Activated naive CD4-positive, alpha-beta T cell treated with anti-CD3 and anti-CD28 coated beads, Interleukin-2, amount 50 U/mL, for 24 hours (primary cell): ENCODE measurements at regions not wholly inside any gene's neighbourhood (a gene's known extent, or its start where the extent isn't known, plus 50 kb on each side); places are given as distances from the start of the nearest gene placed in this dataset.
"Not testable (repeated sequence)": the region's sequence is repeated elsewhere in the genome, so short reads cannot be mapped to it uniquely, and the experiment has no call there.

Experiments used
- H3K27ac Mint-ChIP-seq: one replicate; pipeline ENCODE4 v1.8.0; 2021; ENCODE audit warnings: mild to moderate bottlenecking, mixed read lengths
- H3K27me3 Mint-ChIP-seq: one replicate; pipeline ENCODE4 v1.8.0; 2021; ENCODE audit warnings: mixed read lengths
- H3K36me3 Mint-ChIP-seq: one replicate; pipeline ENCODE4 v1.8.0; 2021; ENCODE audit warnings: mixed read lengths
- H3K4me1 Mint-ChIP-seq: one replicate; pipeline ENCODE4 v1.8.0; 2021; ENCODE audit warnings: mixed read lengths
- H3K4me3 Mint-ChIP-seq: one replicate; pipeline ENCODE4 v1.8.0; 2021; ENCODE audit warnings: mild to moderate bottlenecking, mixed read lengths
- H3K9me3 Mint-ChIP-seq: one replicate; pipeline ENCODE4 v1.8.0; 2021; ENCODE audit warnings: mixed read lengths

GRCh38 chr2:194661431-194661830 lies 995.6 kb upstream of the SLC39A10 start:
- H3K27me3 Mint-ChIP-seq: no peaks in the 10 kb centered on the region
- H3K9me3 Mint-ChIP-seq: no peaks in the 10 kb centered on the region
- H3K27ac Mint-ChIP-seq: no peak overlapping the region
- H3K4me3 Mint-ChIP-seq: no peak overlapping the region
- no peaks in the 10 kb centered on the region for H3K36me3 Mint-ChIP-seq
- H3K4me1 Mint-ChIP-seq: no peaks in the 10 kb centered on the region

- H3K27me3 Mint-ChIP-seq, H3K9me3 Mint-ChIP-seq, H3K4me3 Mint-ChIP-seq, H3K27ac Mint-ChIP-seq, H3K36me3 Mint-ChIP-seq, H3K4me1 Mint-ChIP-seq: not testable (repeated sequence)
Measured at GRCh38 chr2:194639057-194639456, 1018.0 kb upstream of the SLC39A10 start.

DNA sequence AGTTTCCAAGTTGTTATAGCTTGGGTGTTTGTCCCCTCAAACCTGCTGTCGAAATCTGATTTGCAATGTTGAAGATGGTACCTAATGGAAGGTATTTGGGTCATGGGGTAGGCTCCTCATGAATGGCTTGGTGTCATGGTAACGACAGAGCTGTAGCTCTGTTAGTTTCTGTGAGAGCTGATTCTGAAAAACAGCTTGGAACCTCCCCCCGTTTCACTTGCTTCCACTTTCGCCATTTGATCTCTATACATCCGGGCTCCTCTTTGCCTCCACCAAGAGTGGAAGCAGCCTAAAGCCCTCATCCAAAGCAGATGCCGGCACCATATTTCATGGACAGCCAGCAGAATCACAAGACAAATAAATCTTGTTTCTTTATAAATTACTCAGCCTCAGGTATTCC lies 1035.1 kb upstream of the SLC39A10 start:
- H3K27ac Mint-ChIP-seq: no peak overlapping the region
- no peaks in the 10 kb centered on the region for H3K36me3 Mint-ChIP-seq
- H3K4me3 Mint-ChIP-seq: no peak overlapping the region
- no peaks in the 10 kb centered on the region for H3K9me3 Mint-ChIP-seq
- H3K4me1 Mint-ChIP-seq: no peaks in the 10 kb centered on the region
- H3K27me3 Mint-ChIP-seq: peaks cover 1% of the 10 kb centered on the region

GRCh38 chr2:194619366-194619765 lies 1037.7 kb upstream of the SLC39A10 start:
- Mint-ChIP-seq H3K36me3 (no peaks in the 10 kb centered on the region), H3K9me3 (no peaks in the 10 kb centered on the region), H3K27ac (no peak overlapping the region), H3K4me3 (no peak overlapping the region), H3K4me1 (no peaks in the 10 kb centered on the region), H3K27me3 (peaks cover 1% of the 10 kb centered on the region)

- Mint-ChIP-seq H3K27ac (no peak overlapping the region), H3K27me3 (peaks cover 1% of the 10 kb centered on the region), H3K9me3 (no peaks in the 10 kb centered on the region), H3K4me1 (no peaks in the 10 kb centered on the region), H3K4me3 (no peak overlapping the region), H3K36me3 (no peaks in the 10 kb centered on the region)
Measured at GRCh38 chr2:194618432-194618831, 1038.6 kb upstream of the SLC39A10 start.

GRCh38 chr2:194616334-194616733 lies 1040.7 kb upstream of the SLC39A10 start:
- peaks cover 4% of the 10 kb centered on the region for H3K9me3 Mint-ChIP-seq
- no peak overlapping the region for H3K27ac Mint-ChIP-seq
- no peaks in the 10 kb centered on the region for H3K36me3 Mint-ChIP-seq
- no peaks in the 10 kb centered on the region for H3K4me1 Mint-ChIP-seq
- no peaks in the 10 kb centered on the region for H3K27me3 Mint-ChIP-seq
- H3K4me3 Mint-ChIP-seq: no peak overlapping the region

- Mint-ChIP-seq H3K4me1 (no peaks in the 10 kb centered on the region), H3K4me3 (no peak overlapping the region), H3K27me3 (peaks cover under 1% of the 10 kb centered on the region), H3K27ac (no peak overlapping the region), H3K36me3 (no peaks in the 10 kb centered on the region), H3K9me3 (peaks cover 10% of the 10 kb centered on the region)
Measured at GRCh38 chr2:194610297-194610696, 1046.7 kb upstream of the SLC39A10 start.

GRCh38 chr2:194603429-194603828 lies 1053.6 kb upstream of the SLC39A10 start:
- Mint-ChIP-seq H3K9me3 (peaks cover 6% of the 10 kb centered on the region), H3K27me3 (peaks cover 1% of the 10 kb centered on the region), H3K27ac (no peak overlapping the region), H3K4me1 (no peaks in the 10 kb centered on the region), H3K4me3 (no peak overlapping the region), H3K36me3 (no peaks in the 10 kb centered on the region)

DNA sequence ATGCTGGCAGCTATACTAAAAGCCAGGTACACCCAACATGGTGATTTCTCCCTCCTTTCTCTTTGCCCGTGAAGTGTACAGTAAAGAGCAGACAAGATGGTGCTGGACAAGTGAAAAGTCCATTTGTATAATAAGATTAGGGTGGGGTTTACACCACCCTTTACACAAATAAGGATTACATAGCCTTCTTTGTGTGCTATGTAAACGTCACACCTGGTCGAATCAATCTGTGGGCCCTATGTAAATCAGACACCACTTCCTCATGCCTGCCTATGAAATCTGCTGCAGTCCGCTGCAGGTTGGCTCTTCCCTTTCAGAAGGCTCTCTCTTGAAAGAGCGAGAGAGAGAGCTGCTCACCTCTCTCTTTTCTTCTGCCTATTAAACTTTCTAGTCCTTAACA lies 1054.3 kb upstream of the SLC39A10 start:
- H3K9me3 Mint-ChIP-seq: peaks cover 6% of the 10 kb centered on the region
- H3K27me3 Mint-ChIP-seq: peaks cover 1% of the 10 kb centered on the region
- H3K4me3 Mint-ChIP-seq: no peak overlapping the region
- no peak overlapping the region for H3K27ac Mint-ChIP-seq
- no peaks in the 10 kb centered on the region for H3K36me3 Mint-ChIP-seq
- no peaks in the 10 kb centered on the region for H3K4me1 Mint-ChIP-seq

- H3K4me3 Mint-ChIP-seq: no peak overlapping the region
- no peaks in the 10 kb centered on the region for H3K4me1 Mint-ChIP-seq
- no peaks in the 10 kb centered on the region for H3K9me3 Mint-ChIP-seq
- H3K36me3 Mint-ChIP-seq: no peaks in the 10 kb centered on the region
- no peak overlapping the region for H3K27ac Mint-ChIP-seq
- no peaks in the 10 kb centered on the region for H3K27me3 Mint-ChIP-seq
Measured at GRCh38 chr2:194591192-194591591, 1065.8 kb upstream of the SLC39A10 start.

GRCh38 chr2:194587739-194588270 lies 1069.2 kb upstream of the SLC39A10 start:
- no peak overlapping the region for H3K4me3 Mint-ChIP-seq
- no peak overlapping the region for H3K27ac Mint-ChIP-seq
- no peaks in the 10 kb centered on the region for H3K27me3 Mint-ChIP-seq
- no peaks in the 10 kb centered on the region for H3K36me3 Mint-ChIP-seq
- no peaks in the 10 kb centered on the region for H3K4me1 Mint-ChIP-seq
- no peaks in the 10 kb centered on the region for H3K9me3 Mint-ChIP-seq

GRCh38 chr2:194567661-194568017 lies 1089.4 kb upstream of the SLC39A10 start:
- Mint-ChIP-seq H3K36me3 (no peaks in the 10 kb centered on the region), H3K9me3 (no peaks in the 10 kb centered on the region), H3K4me1 (no peaks in the 10 kb centered on the region), H3K27ac (no peak overlapping the region), H3K27me3 (peaks cover 2% of the 10 kb centered on the region), H3K4me3 (no peak overlapping the region)

GRCh38 chr2:194566907-194567660 lies 1089.9 kb upstream of the SLC39A10 start:
- Mint-ChIP-seq H3K27ac (no peak overlapping the region), H3K27me3 (peaks cover 2% of the 10 kb centered on the region), H3K36me3 (no peaks in the 10 kb centered on the region), H3K4me3 (no peak overlapping the region), H3K4me1 (no peaks in the 10 kb centered on the region), H3K9me3 (no peaks in the 10 kb centered on the region)

DNA sequence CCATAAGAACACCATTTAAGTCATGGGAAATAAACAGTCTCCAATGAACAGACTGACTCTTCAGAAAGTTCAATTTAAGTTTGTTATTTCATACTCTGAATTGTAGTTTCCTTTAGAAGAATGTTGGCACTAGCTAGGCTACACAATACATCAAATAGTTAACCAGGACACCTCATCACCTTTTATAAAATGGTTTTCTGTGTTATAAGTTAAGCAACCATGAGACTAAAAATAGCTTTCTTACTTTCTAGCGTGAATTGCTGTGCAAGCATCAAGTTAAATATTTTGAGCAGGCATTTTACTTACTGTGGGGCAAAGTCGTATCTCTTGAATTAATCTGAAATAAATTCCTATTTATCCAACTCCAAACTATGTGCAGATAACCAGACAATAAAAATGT lies 1092.6 kb upstream of the SLC39A10 start:
- Mint-ChIP-seq H3K27me3 (peaks cover 2% of the 10 kb centered on the region), H3K27ac (no peak overlapping the region), H3K4me1 (no peaks in the 10 kb centered on the region), H3K9me3 (no peaks in the 10 kb centered on the region), H3K36me3 (no peaks in the 10 kb centered on the region), H3K4me3 (no peak overlapping the region)

DNA sequence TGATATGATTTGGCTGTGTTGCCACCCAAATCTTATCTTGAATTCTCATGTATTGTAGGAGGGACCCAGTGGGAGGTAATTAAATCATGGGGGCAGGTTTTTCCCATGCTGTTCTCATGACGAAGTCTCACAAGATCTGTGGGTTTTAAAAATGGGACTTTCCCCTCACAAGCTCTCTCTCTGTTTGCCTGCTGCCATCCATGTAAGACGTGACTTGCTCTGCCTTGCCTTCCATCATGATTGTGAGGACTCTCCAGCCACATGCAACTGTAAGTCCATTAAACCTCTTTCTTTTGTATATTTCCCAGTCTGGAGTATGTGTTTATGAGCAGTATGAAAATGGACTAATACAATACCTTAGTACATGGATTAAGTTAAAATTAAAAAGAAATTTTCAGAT lies 1094.7 kb upstream of the SLC39A10 start:
- Mint-ChIP-seq H3K36me3 (no peaks in the 10 kb centered on the region), H3K4me1 (no peaks in the 10 kb centered on the region), H3K27me3 (no peaks in the 10 kb centered on the region), H3K9me3 (no peaks in the 10 kb centered on the region), H3K27ac (no peak overlapping the region), H3K4me3 (no peak overlapping the region)

GRCh38 chr2:194559964-194560363 lies 1097.1 kb upstream of the SLC39A10 start:
- H3K27me3 Mint-ChIP-seq: no peaks in the 10 kb centered on the region
- H3K4me1 Mint-ChIP-seq: no peaks in the 10 kb centered on the region
- no peaks in the 10 kb centered on the region for H3K36me3 Mint-ChIP-seq
- H3K9me3 Mint-ChIP-seq: no peaks in the 10 kb centered on the region
- no peak overlapping the region for H3K4me3 Mint-ChIP-seq
- H3K27ac Mint-ChIP-seq: no peak overlapping the region

DNA sequence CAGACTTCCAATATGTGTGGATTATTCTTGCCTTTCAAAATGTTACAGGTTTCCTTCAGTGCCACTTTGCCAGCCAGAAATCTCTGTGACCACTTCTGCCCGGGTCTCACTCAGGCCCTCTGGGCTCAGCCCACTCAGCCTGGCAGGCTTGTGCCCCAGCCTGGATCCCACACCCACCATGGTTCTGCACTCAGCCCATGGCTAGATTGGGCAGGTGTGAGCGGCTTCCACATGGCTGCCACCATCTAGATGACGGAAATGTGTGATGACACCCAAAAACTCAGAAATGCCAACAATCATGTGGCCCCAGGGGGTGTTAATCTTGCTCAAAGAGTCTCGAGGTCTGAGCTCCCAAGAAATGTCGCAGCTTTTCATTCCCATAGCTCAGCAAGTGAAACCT lies 1097.5 kb upstream of the SLC39A10 start:
- no peak overlapping the region for H3K4me3 Mint-ChIP-seq

More for the DNA sequence above, 1097.5 kb upstream of the SLC39A10 start:
- no peaks in the 10 kb centered on the region for H3K36me3 Mint-ChIP-seq
- no peaks in the 10 kb centered on the region for H3K9me3 Mint-ChIP-seq
- no peaks in the 10 kb centered on the region for H3K4me1 Mint-ChIP-seq
- no peak overlapping the region for H3K27ac Mint-ChIP-seq
- H3K27me3 Mint-ChIP-seq: no peaks in the 10 kb centered on the region
